GM23248 (cell line): ENCODE measurements at regions not wholly inside any gene's neighbourhood (a gene's known extent, or its start where the extent isn't known, plus 50 kb on each side); places are given as distances from the start of the nearest gene placed in this dataset.

Source experiments
- EZH2 ChIP-seq: fragments of 200-600 bp; sonication (generic); IDR thresholded peaks from 2 replicates; pipeline ENCODE4 v1.6.1; 2018; ENCODE audit warnings: antibody characterized with exemption, mild to moderate bottlenecking; ENCODE audit not compliant: insufficient read depth, poor library complexity, severe bottlenecking
- EZH2phosphoT487 ChIP-seq: fragments of 200-600 bp; sonication (generic); IDR thresholded peaks from 2 replicates; pipeline ENCODE4 v1.6.1; 2018; ENCODE audit warnings: antibody characterized with exemption, moderate library complexity, mild to moderate bottlenecking, low read depth; ENCODE audit not compliant: insufficient read depth

- TF ChIP-seq EZH2 (no peak), EZH2phosphoT487 (no peak)
Observed at GRCh38 chr3:144915202-144915601, 943.6 kb downstream of the DIPK2A start.
